ENCODE measurements at regions not wholly inside any gene's neighbourhood (a gene's known extent, or its start where the extent isn't known, plus 50 kb on each side); places are given as distances from the start of the nearest gene placed in this dataset.

GRCh38 chr1:90381598-90381997 lies 335.5 kb downstream of the BARHL2 start:
- H3K9ac ChIP-seq (ENCODE audit: low read depth, low read length): no peak overlapping the region

GRCh38 chr1:90371448-90371813 lies 345.7 kb downstream of the BARHL2 start:
- Histone ChIP-seq H3K4me1 (ENCODE audit: control insufficient read depth, insufficient read depth, low read length) (no peaks in the 10 kb centered on the region), H3K36me3 (ENCODE audit: control insufficient read depth, insufficient read depth, low read length) (no peaks in the 10 kb centered on the region), H3K9me3 (ENCODE audit: control insufficient read depth, insufficient read depth, low read length) (no peaks in the 10 kb centered on the region), H3K4me3 (ENCODE audit: low read depth, low read length) (no peak overlapping the region), H3K27me3 (ENCODE audit: control insufficient read depth, insufficient read depth, low read length) (no peaks in the 10 kb centered on the region), H3K27ac (ENCODE audit: low read depth, low read length) (no peak overlapping the region), H3K9ac (ENCODE audit: low read depth, low read length) (no peak overlapping the region)

More at GRCh38 chr1:90381598-90381997, 335.5 kb downstream of the BARHL2 start:
- no peak overlapping the region for H3K4me3 ChIP-seq (ENCODE audit: low read depth, low read length)
- H3K27ac ChIP-seq (ENCODE audit: low read depth, low read length): no peak overlapping the region
- no peaks in the 10 kb centered on the region for H3K36me3 ChIP-seq (ENCODE audit: control insufficient read depth, insufficient read depth, low read length)
- H3K9me3 ChIP-seq (ENCODE audit: control insufficient read depth, insufficient read depth, low read length): no peaks in the 10 kb centered on the region
- no peaks in the 10 kb centered on the region for H3K27me3 ChIP-seq (ENCODE audit: control insufficient read depth, insufficient read depth, low read length)
- peaks cover 7% of the 10 kb centered on the region; the same call in 1 of the 2 replicates for H3K4me1 ChIP-seq (ENCODE audit: control insufficient read depth, insufficient read depth, low read length)

- Histone ChIP-seq H3K4me1 (ENCODE audit: control insufficient read depth, insufficient read depth, low read length) (no peaks in the 10 kb centered on the region), H3K9ac (ENCODE audit: low read depth, low read length) (no peak overlapping the region), H3K4me3 (ENCODE audit: low read depth, low read length) (no peak overlapping the region), H3K27ac (ENCODE audit: low read depth, low read length) (no peak overlapping the region), H3K9me3 (ENCODE audit: control insufficient read depth, insufficient read depth, low read length) (no peaks in the 10 kb centered on the region), H3K36me3 (ENCODE audit: control insufficient read depth, insufficient read depth, low read length) (no peaks in the 10 kb centered on the region), H3K27me3 (ENCODE audit: control insufficient read depth, insufficient read depth, low read length) (no peaks in the 10 kb centered on the region)
Measured at GRCh38 chr1:90370686-90371447, 346.2 kb downstream of the BARHL2 start.

- Histone ChIP-seq H3K4me1 (ENCODE audit: control insufficient read depth, insufficient read depth, low read length) (peaks cover 5% of the 10 kb centered on the region; the same call in 1 of the 2 replicates), H3K9ac (ENCODE audit: low read depth, low read length) (no peak overlapping the region), H3K27me3 (ENCODE audit: control insufficient read depth, insufficient read depth, low read length) (no peaks in the 10 kb centered on the region), H3K27ac (ENCODE audit: low read depth, low read length) (no peak overlapping the region), H3K4me3 (ENCODE audit: low read depth, low read length) (no peak overlapping the region), H3K36me3 (ENCODE audit: control insufficient read depth, insufficient read depth, low read length) (no peaks in the 10 kb centered on the region), H3K9me3 (ENCODE audit: control insufficient read depth, insufficient read depth, low read length) (no peaks in the 10 kb centered on the region)
Measured at GRCh38 chr1:90362163-90362562, 354.9 kb downstream of the BARHL2 start.

- Histone ChIP-seq H3K36me3 (ENCODE audit: control insufficient read depth, insufficient read depth, low read length) (no peaks in the 10 kb centered on the region), H3K9me3 (ENCODE audit: control insufficient read depth, insufficient read depth, low read length) (no peaks in the 10 kb centered on the region), H3K4me1 (ENCODE audit: control insufficient read depth, insufficient read depth, low read length) (peaks cover 5% of the 10 kb centered on the region; the same call in 1 of the 2 replicates), H3K9ac (ENCODE audit: low read depth, low read length) (no peak overlapping the region), H3K4me3 (ENCODE audit: low read depth, low read length) (no peak overlapping the region), H3K27ac (ENCODE audit: low read depth, low read length) (no peak overlapping the region), H3K27me3 (ENCODE audit: control insufficient read depth, insufficient read depth, low read length) (no peaks in the 10 kb centered on the region)
Measured at GRCh38 chr1:90361026-90361425, 356.1 kb downstream of the BARHL2 start.

- no peaks in the 10 kb centered on the region for H3K36me3 ChIP-seq (ENCODE audit: control insufficient read depth, insufficient read depth, low read length)
- no peaks in the 10 kb centered on the region for H3K27me3 ChIP-seq (ENCODE audit: control insufficient read depth, insufficient read depth, low read length)
- H3K9me3 ChIP-seq (ENCODE audit: control insufficient read depth, insufficient read depth, low read length): no peaks in the 10 kb centered on the region
- H3K4me3 ChIP-seq (ENCODE audit: low read depth, low read length): no peak overlapping the region
- H3K9ac ChIP-seq (ENCODE audit: low read depth, low read length): no peak overlapping the region
- H3K27ac ChIP-seq (ENCODE audit: low read depth, low read length): no peak overlapping the region
- peaks cover 5% of the 10 kb centered on the region; the same call in 1 of the 2 replicates for H3K4me1 ChIP-seq (ENCODE audit: control insufficient read depth, insufficient read depth, low read length)
Measured at GRCh38 chr1:90359994-90360393, 357.1 kb downstream of the BARHL2 start.

- Histone ChIP-seq H3K9ac (ENCODE audit: low read depth, low read length) (no peak overlapping the region), H3K36me3 (ENCODE audit: control insufficient read depth, insufficient read depth, low read length) (no peaks in the 10 kb centered on the region), H3K4me1 (ENCODE audit: control insufficient read depth, insufficient read depth, low read length) (peaks cover 5% of the 10 kb centered on the region; the same call in 1 of the 2 replicates), H3K9me3 (ENCODE audit: control insufficient read depth, insufficient read depth, low read length) (no peaks in the 10 kb centered on the region), H3K27me3 (ENCODE audit: control insufficient read depth, insufficient read depth, low read length) (no peaks in the 10 kb centered on the region), H3K27ac (ENCODE audit: low read depth, low read length) (no peak overlapping the region), H3K4me3 (ENCODE audit: low read depth, low read length) (no peak overlapping the region)
Measured at GRCh38 chr1:90358448-90358847, 358.7 kb downstream of the BARHL2 start.

GRCh38 chr1:90357995-90358394 lies 359.1 kb downstream of the BARHL2 start:
- Histone ChIP-seq H3K27me3 (ENCODE audit: control insufficient read depth, insufficient read depth, low read length) (no peaks in the 10 kb centered on the region), H3K9ac (ENCODE audit: low read depth, low read length) (no peak overlapping the region)

GRCh38 chr1:90356991-90357390 lies 360.1 kb downstream of the BARHL2 start:
- no peaks in the 10 kb centered on the region for H3K36me3 ChIP-seq (ENCODE audit: control insufficient read depth, insufficient read depth, low read length)
- H3K9me3 ChIP-seq (ENCODE audit: control insufficient read depth, insufficient read depth, low read length): no peaks in the 10 kb centered on the region
- H3K27me3 ChIP-seq (ENCODE audit: control insufficient read depth, insufficient read depth, low read length): no peaks in the 10 kb centered on the region
- peaks cover 5% of the 10 kb centered on the region; the same call in 1 of the 2 replicates for H3K4me1 ChIP-seq (ENCODE audit: control insufficient read depth, insufficient read depth, low read length)
- no peak overlapping the region for H3K27ac ChIP-seq (ENCODE audit: low read depth, low read length)
- no peak overlapping the region for H3K4me3 ChIP-seq (ENCODE audit: low read depth, low read length)
- no peak overlapping the region for H3K9ac ChIP-seq (ENCODE audit: low read depth, low read length)

More at GRCh38 chr1:90357995-90358394, 359.1 kb downstream of the BARHL2 start:
- no peaks in the 10 kb centered on the region for H3K9me3 ChIP-seq (ENCODE audit: control insufficient read depth, insufficient read depth, low read length)
- no peak overlapping the region for H3K27ac ChIP-seq (ENCODE audit: low read depth, low read length)
- no peak overlapping the region for H3K4me3 ChIP-seq (ENCODE audit: low read depth, low read length)
- H3K36me3 ChIP-seq (ENCODE audit: control insufficient read depth, insufficient read depth, low read length): no peaks in the 10 kb centered on the region
- peaks cover 5% of the 10 kb centered on the region; the same call in 1 of the 2 replicates for H3K4me1 ChIP-seq (ENCODE audit: control insufficient read depth, insufficient read depth, low read length)

- Histone ChIP-seq H3K27ac (ENCODE audit: low read depth, low read length) (no peak overlapping the region), H3K36me3 (ENCODE audit: control insufficient read depth, insufficient read depth, low read length) (no peaks in the 10 kb centered on the region), H3K27me3 (ENCODE audit: control insufficient read depth, insufficient read depth, low read length) (no peaks in the 10 kb centered on the region), H3K4me1 (ENCODE audit: control insufficient read depth, insufficient read depth, low read length) (peaks cover 5% of the 10 kb centered on the region; the same call in 1 of the 2 replicates), H3K9ac (ENCODE audit: low read depth, low read length) (no peak overlapping the region), H3K9me3 (ENCODE audit: control insufficient read depth, insufficient read depth, low read length) (no peaks in the 10 kb centered on the region), H3K4me3 (ENCODE audit: low read depth, low read length) (no peak overlapping the region)
Measured at GRCh38 chr1:90356101-90356500, 361.0 kb downstream of the BARHL2 start.

- Histone ChIP-seq H3K9ac (ENCODE audit: low read depth, low read length) (no peak overlapping the region), H3K27ac (ENCODE audit: low read depth, low read length) (no peak overlapping the region), H3K9me3 (ENCODE audit: control insufficient read depth, insufficient read depth, low read length) (no peaks in the 10 kb centered on the region), H3K27me3 (ENCODE audit: control insufficient read depth, insufficient read depth, low read length) (no peaks in the 10 kb centered on the region), H3K36me3 (ENCODE audit: control insufficient read depth, insufficient read depth, low read length) (no peaks in the 10 kb centered on the region), H3K4me3 (ENCODE audit: low read depth, low read length) (no peak overlapping the region), H3K4me1 (ENCODE audit: control insufficient read depth, insufficient read depth, low read length) (peaks cover 5% of the 10 kb centered on the region; the same call in 1 of the 2 replicates)
Measured at GRCh38 chr1:90354704-90355103, 359.8 kb downstream of the ZNF326 start.
